Memory B cell (primary cell): ENCODE measurements at regions not wholly inside any gene's neighbourhood (a gene's known extent, or its start where the extent isn't known, plus 50 kb on each side); places are given as distances from the start of the nearest gene placed in this dataset.
"Not testable (repeated sequence)": the region's sequence is repeated elsewhere in the genome, so short reads cannot be mapped to it uniquely, and the experiment has no call there.

ENCODE experiments used
- ATAC-seq: fragments of 150-1000 bp; cut with Tn5 transposase; 2 replicates; pipeline ENCODE4 v1.10.0; 2021; ENCODE audit warnings: low read depth, mild to moderate bottlenecking, moderate library complexity
- DNase-seq, 2 donors: peaks; one replicate each; pipeline ENCODE4 v3.0.0; 2022; ENCODE audit warnings: low spot score in 2 of 2
- H3K27ac Mint-ChIP-seq: one replicate; pipeline ENCODE4 v1.8.0; 2022; ENCODE audit warnings: mild to moderate bottlenecking, moderate library complexity, mixed read lengths
- H3K27me3 Mint-ChIP-seq: one replicate; pipeline ENCODE4 v1.8.0; 2022; ENCODE audit warnings: mixed read lengths
- H3K36me3 Mint-ChIP-seq: one replicate; pipeline ENCODE4 v1.8.0; 2022; ENCODE audit warnings: mild to moderate bottlenecking, mixed read lengths
- H3K4me1 Mint-ChIP-seq: one replicate; pipeline ENCODE4 v1.8.0; 2022; ENCODE audit warnings: mixed read lengths
- H3K4me3 Mint-ChIP-seq: one replicate; pipeline ENCODE4 v1.8.0; 2022; ENCODE audit warnings: mild to moderate bottlenecking, moderate library complexity, mixed read lengths
- H3K9me3 Mint-ChIP-seq: one replicate; pipeline ENCODE4 v1.8.0; 2022; ENCODE audit warnings: mixed read lengths

GRCh38 chr2:7373156-7373555 is 455.9 kb downstream of the RNF144A start:
- peaks cover 6% of the 10 kb centered on the region for H3K27me3 Mint-ChIP-seq
- ATAC-seq (no peak), DNase-seq (no peak)
- H3K9me3 Mint-ChIP-seq: peaks cover 5% of the 10 kb centered on the region
- H3K27ac Mint-ChIP-seq: no peak overlapping the region
- no peak overlapping the region for H3K4me3 Mint-ChIP-seq
- no peaks in the 10 kb centered on the region for H3K4me1 Mint-ChIP-seq
- no peaks in the 10 kb centered on the region for H3K36me3 Mint-ChIP-seq

- H3K27me3 Mint-ChIP-seq: peaks cover 10% of the 10 kb centered on the region
- peaks cover 2% of the 10 kb centered on the region for H3K9me3 Mint-ChIP-seq
- ATAC-seq (no peak), DNase-seq (no peak)
- no peak overlapping the region for H3K4me3 Mint-ChIP-seq
- H3K27ac Mint-ChIP-seq: no peak overlapping the region
- no peaks in the 10 kb centered on the region for H3K4me1 Mint-ChIP-seq
- no peaks in the 10 kb centered on the region for H3K36me3 Mint-ChIP-seq
Measured at GRCh38 chr2:7375901-7376300, 458.7 kb downstream of the RNF144A start.

- DNase-seq (no peak), ATAC-seq (no peak)
- no peaks in the 10 kb centered on the region for H3K4me1 Mint-ChIP-seq
- H3K27me3 Mint-ChIP-seq: peaks cover 13% of the 10 kb centered on the region
- H3K27ac Mint-ChIP-seq: no peak overlapping the region
- H3K9me3 Mint-ChIP-seq: no peaks in the 10 kb centered on the region
- no peak overlapping the region for H3K4me3 Mint-ChIP-seq
- H3K36me3 Mint-ChIP-seq: no peaks in the 10 kb centered on the region
Measured at GRCh38 chr2:7377916-7378569, 460.8 kb downstream of the RNF144A start.

GRCh38 chr2:7378591-7378990 is 461.4 kb downstream of the RNF144A start:
- Mint-ChIP-seq H3K27ac (no peak overlapping the region), H3K36me3 (no peaks in the 10 kb centered on the region), H3K4me3 (no peak overlapping the region), H3K4me1 (no peaks in the 10 kb centered on the region), H3K27me3 (peaks cover 13% of the 10 kb centered on the region), H3K9me3 (no peaks in the 10 kb centered on the region)
- ATAC-seq (no peak), DNase-seq (no peak)

- Mint-ChIP-seq H3K27ac (no peak overlapping the region), H3K36me3 (no peaks in the 10 kb centered on the region), H3K4me3 (no peak overlapping the region), H3K9me3 (no peaks in the 10 kb centered on the region), H3K27me3 (peaks cover 13% of the 10 kb centered on the region), H3K4me1 (no peaks in the 10 kb centered on the region)
- ATAC-seq (no peak), DNase-seq (no peak)
Measured at GRCh38 chr2:7379799-7380198, 462.6 kb downstream of the RNF144A start.

GRCh38 chr2:7384773-7385349 is 467.6 kb downstream of the RNF144A start:
- Mint-ChIP-seq H3K4me1 (no peaks in the 10 kb centered on the region), H3K27ac (no peak overlapping the region), H3K27me3 (peaks cover 5% of the 10 kb centered on the region), H3K4me3 (no peak overlapping the region), H3K36me3 (no peaks in the 10 kb centered on the region), H3K9me3 (no peaks in the 10 kb centered on the region)
- DNase-seq (no peak), ATAC-seq (no peak)

- H3K4me3 Mint-ChIP-seq, H3K27me3 Mint-ChIP-seq, DNase-seq, H3K27ac Mint-ChIP-seq, H3K4me1 Mint-ChIP-seq, H3K36me3 Mint-ChIP-seq, H3K9me3 Mint-ChIP-seq, ATAC-seq: not testable (repeated sequence)
Measured at GRCh38 chr2:7390311-7390710, 473.1 kb downstream of the RNF144A start.

GRCh38 chr2:7392076-7392787 is 475.0 kb downstream of the RNF144A start:
- Mint-ChIP-seq H3K9me3 (no peaks in the 10 kb centered on the region), H3K4me1 (no peaks in the 10 kb centered on the region), H3K4me3 (no peak overlapping the region), H3K36me3 (no peaks in the 10 kb centered on the region), H3K27me3 (peaks cover 2% of the 10 kb centered on the region), H3K27ac (no peak overlapping the region)
- no peak for ATAC-seq
- no peak for DNase-seq

- no peak overlapping the region for H3K4me3 Mint-ChIP-seq
- DNase-seq (no peak), ATAC-seq (no peak)
- H3K27ac Mint-ChIP-seq: no peak overlapping the region
- H3K36me3 Mint-ChIP-seq: no peaks in the 10 kb centered on the region
- H3K4me1 Mint-ChIP-seq: no peaks in the 10 kb centered on the region
- no peaks in the 10 kb centered on the region for H3K9me3 Mint-ChIP-seq
- H3K27me3 Mint-ChIP-seq: peaks cover 2% of the 10 kb centered on the region
Measured at GRCh38 chr2:7394195-7394594, 477.0 kb downstream of the RNF144A start.

GRCh38 chr2:7400628-7401027 is 483.4 kb downstream of the RNF144A start:
- H3K36me3 Mint-ChIP-seq: no peaks in the 10 kb centered on the region
- H3K4me1 Mint-ChIP-seq: no peaks in the 10 kb centered on the region

GRCh38 chr2:7403092-7403775 is 486.0 kb downstream of the RNF144A start:
- DNase-seq: no peak
- Mint-ChIP-seq H3K9me3 (no peaks in the 10 kb centered on the region), H3K36me3 (no peaks in the 10 kb centered on the region), H3K27me3 (peaks cover 2% of the 10 kb centered on the region), H3K27ac (no peak overlapping the region), H3K4me1 (no peaks in the 10 kb centered on the region), H3K4me3 (no peak overlapping the region)
- ATAC-seq: no peak

More at GRCh38 chr2:7400628-7401027, 483.4 kb downstream of the RNF144A start:
- Mint-ChIP-seq H3K27ac (no peak overlapping the region), H3K9me3 (no peaks in the 10 kb centered on the region), H3K27me3 (peaks cover 4% of the 10 kb centered on the region), H3K4me3 (no peak overlapping the region)
- no peak for ATAC-seq
- DNase-seq: no peak

GRCh38 chr2:7405861-7406715 is 488.9 kb downstream of the RNF144A start:
- Mint-ChIP-seq H3K36me3 (no peaks in the 10 kb centered on the region), H3K27me3 (peaks cover 2% of the 10 kb centered on the region), H3K4me1 (no peaks in the 10 kb centered on the region), H3K27ac (no peak overlapping the region), H3K9me3 (no peaks in the 10 kb centered on the region), H3K4me3 (no peak overlapping the region)
- ATAC-seq: no peak
- DNase-seq: no peak

- Mint-ChIP-seq H3K36me3 (no peaks in the 10 kb centered on the region), H3K4me3 (no peak overlapping the region), H3K4me1 (no peaks in the 10 kb centered on the region), H3K27ac (no peak overlapping the region), H3K27me3 (peaks cover 2% of the 10 kb centered on the region), H3K9me3 (no peaks in the 10 kb centered on the region)
- ATAC-seq (no peak), DNase-seq (no peak)
Measured at GRCh38 chr2:7407001-7407400, 489.8 kb downstream of the RNF144A start.
